ENCODE measurements at regions not wholly inside any gene's neighbourhood (a gene's known extent, or its start where the extent isn't known, plus 50 kb on each side); places are given as distances from the start of the nearest gene placed in this dataset.

DNA sequence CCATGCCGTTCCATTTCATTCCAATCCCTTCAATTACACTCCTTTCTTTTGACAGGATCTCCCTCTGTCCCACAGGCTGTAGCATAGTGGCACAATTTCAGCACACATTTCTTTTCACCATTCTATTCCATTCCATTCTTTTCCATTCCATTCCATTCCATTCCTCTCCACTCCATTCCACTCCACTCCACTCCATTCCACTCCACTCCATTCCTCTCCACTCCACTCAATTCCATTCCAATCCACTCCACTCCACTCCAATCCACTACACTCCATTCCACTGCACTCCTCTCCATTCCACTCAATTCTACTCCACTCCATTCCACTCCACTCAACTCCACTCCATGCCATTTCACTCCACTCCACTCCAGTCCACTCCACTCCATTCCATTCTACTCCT, 1495.1 kb downstream of the TSPY10 start:
- intact Hi-C loops (cut with DNase I), result no loop called here
- no peaks in the 10 kb centered on the region for H3K4me1 ChIP-seq
- H3K27me3 ChIP-seq, result no peaks in the 10 kb centered on the region
- WGBS, 2 donors, result 54% methylated on average over 1 of the region's 1 CpG; no CpG with 5 or more reads in 1 of the 2 donors
- DNase-seq, result no peak
- H3K4me3 ChIP-seq, result no peak overlapping the region
- H3K36me3 ChIP-seq, result no peaks in the 10 kb centered on the region
- peaks cover 0 to 3% (median 0%) of the 10 kb centered on the region in 3 donors for H3K9me3 ChIP-seq
- H3K27ac ChIP-seq, result no peak overlapping the region
- TF ChIP-seq, protein P1, sequence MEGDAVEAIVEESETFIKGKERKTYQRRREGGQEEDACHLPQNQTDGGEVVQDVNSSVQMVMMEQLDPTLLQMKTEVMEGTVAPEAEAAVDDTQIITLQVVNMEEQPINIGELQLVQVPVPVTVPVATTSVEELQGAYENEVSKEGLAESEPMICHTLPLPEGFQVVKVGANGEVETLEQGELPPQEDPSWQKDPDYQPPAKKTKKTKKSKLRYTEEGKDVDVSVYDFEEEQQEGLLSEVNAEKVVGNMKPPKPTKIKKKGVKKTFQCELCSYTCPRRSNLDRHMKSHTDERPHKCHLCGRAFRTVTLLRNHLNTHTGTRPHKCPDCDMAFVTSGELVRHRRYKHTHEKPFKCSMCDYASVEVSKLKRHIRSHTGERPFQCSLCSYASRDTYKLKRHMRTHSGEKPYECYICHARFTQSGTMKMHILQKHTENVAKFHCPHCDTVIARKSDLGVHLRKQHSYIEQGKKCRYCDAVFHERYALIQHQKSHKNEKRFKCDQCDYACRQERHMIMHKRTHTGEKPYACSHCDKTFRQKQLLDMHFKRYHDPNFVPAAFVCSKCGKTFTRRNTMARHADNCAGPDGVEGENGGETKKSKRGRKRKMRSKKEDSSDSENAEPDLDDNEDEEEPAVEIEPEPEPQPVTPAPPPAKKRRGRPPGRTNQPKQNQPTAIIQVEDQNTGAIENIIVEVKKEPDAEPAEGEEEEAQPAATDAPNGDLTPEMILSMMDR (IDR thresholded peaks at IDR 0.05), result no peak
- no peak for TF ChIP-seq POLR2A (IDR thresholded peaks at IDR 0.05)

DNA sequence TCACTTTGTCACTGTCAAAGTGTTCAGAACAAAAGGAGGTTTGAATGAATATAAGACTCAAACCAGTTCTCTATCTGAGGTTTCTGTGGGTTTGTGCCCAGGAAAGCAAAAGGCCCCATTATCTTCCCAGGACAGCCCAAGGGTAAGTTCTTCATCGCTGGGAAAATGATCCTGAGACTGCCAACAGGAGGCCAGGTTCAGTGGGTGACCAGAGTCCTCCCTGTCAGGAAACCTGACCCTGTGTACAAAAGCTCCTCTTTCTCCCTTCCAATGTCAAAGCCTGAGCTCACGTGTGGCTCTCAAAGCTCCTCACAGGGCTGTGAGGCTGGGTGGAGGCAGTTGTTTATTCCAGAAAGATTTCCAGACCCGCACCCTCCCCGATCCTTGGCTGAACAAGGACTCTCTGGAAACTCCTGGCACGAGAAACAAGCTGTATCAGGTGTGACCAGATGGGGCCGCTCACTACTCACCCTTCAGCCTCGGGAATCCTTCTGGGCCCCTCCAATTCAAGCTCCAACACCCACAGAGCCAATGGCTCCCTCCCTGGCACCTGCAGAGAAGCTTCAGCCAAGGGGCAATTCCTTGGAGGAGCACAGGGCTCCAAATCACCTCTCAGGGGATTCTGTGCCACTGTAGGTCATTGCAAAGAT, 1516.7 kb downstream of the TSPY10 start:
- H3K36me3 ChIP-seq, result no peaks in the 10 kb centered on the region
- H3K4me1 ChIP-seq, result no peaks in the 10 kb centered on the region
- DNase-seq, result no peak
- no peak overlapping the region for H3K4me3 ChIP-seq
- no peaks in the 10 kb centered on the region for H3K9me3 ChIP-seq
- no peak overlapping the region for H3K27ac ChIP-seq
- no peak for TF ChIP-seq POLR2A (IDR thresholded peaks at IDR 0.05)
- TF ChIP-seq, protein P1 (IDR thresholded peaks at IDR 0.05), result no peak
- no peaks in the 10 kb centered on the region for H3K27me3 ChIP-seq
- no CpG with 5 or more reads among the region's 7 CpGs for WGBS, 2 donors
- intact Hi-C loops (cut with DNase I), result no loop called here

DNA sequence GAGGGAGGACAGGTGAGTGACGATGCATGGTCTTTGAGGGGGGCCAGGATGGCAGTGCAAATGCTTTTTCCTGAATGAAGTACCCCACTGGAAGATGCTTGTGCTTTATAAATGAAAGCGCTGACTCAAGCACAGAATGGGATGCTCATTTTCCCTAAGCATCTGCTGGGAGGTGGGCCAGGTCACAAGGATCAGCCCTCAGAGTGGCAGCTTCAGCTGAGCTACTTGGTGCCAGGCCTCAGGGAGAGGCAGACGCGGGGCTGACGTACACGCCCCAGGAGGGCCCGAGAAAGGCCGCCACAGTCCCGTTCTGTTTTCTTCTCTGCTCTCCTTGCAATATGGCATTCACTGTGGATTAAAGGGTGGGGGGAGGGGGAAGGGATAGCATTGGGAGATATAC, 1535.8 kb downstream of the TSPY10 start:
- no peak overlapping the region for H3K4me3 ChIP-seq
- no peaks in the 10 kb centered on the region for H3K9me3 ChIP-seq
- TF ChIP-seq, protein P1 (IDR thresholded peaks at IDR 0.05), result no peak
- TF ChIP-seq POLR2A (IDR thresholded peaks at IDR 0.05), result no peak
- no peak for DNase-seq
- no peak overlapping the region for H3K27ac ChIP-seq
- H3K36me3 ChIP-seq, result no peaks in the 10 kb centered on the region
- WGBS, 2 donors, result 73% methylated on average over 6 of the region's 9 CpGs; no CpG with 5 or more reads in 1 of the 2 donors
- intact Hi-C loops (cut with DNase I), result no loop called here
- H3K4me1 ChIP-seq, result no peaks in the 10 kb centered on the region
- H3K27me3 ChIP-seq, result no peaks in the 10 kb centered on the region

DNA sequence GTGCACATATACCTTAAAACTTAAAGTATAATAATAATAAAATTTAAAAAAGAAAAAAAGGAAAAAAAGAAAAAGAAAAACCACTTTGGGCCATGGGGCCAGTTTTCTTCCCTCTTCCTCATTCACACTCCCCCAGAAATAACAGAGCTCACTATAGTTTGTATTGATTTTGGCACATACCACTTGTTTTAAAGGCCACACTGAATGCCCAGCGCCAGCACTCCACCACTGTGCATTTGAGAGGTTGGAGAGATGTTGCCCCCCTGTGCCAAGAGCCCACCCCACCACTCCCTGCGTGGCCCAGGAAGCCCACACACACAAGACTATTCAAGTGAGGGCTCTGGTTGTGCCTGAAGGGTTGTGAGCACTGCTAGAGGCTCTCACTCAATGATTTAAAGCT, 1536.3 kb downstream of the TSPY10 start:
- intact Hi-C loops (cut with DNase I), result no loop called here
- H3K4me1 ChIP-seq, result no peaks in the 10 kb centered on the region
- TF ChIP-seq, protein P1 (IDR thresholded peaks at IDR 0.05), result no peak
- no peak for TF ChIP-seq POLR2A (IDR thresholded peaks at IDR 0.05)
- H3K36me3 ChIP-seq, result no peaks in the 10 kb centered on the region
- no peak overlapping the region for H3K4me3 ChIP-seq
- no CpG with 5 or more reads among the region's 2 CpGs for WGBS, 2 donors
- H3K27ac ChIP-seq, result no peak overlapping the region
- DNase-seq, result no peak
- no peaks in the 10 kb centered on the region for H3K27me3 ChIP-seq
- H3K9me3 ChIP-seq, result no peaks in the 10 kb centered on the region

DNA sequence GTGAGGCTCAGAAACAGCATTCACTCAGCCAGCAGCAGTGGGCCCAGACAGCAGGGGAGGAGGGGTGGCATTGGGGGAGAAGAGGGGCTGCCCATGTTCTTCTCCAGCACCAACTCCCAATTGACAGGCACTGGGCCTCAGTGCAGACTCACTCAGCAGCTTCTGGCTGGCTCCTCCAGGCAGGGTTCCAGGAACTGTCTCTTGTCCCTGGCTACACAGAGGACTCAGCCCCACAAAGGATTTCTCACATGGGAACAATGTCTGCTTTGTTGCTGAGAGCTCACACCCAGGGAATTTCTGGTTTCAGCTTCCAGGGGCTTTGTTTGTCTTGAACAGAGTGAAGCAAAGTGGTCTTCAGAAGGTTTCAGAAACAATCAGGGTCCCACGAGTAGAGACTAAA, 1536.7 kb downstream of the TSPY10 start:
- no peak overlapping the region for H3K27ac ChIP-seq
- intact Hi-C loops (cut with DNase I), result no loop called here
- no peak for DNase-seq
- no peaks in the 10 kb centered on the region for H3K36me3 ChIP-seq
- TF ChIP-seq POLR2A (IDR thresholded peaks at IDR 0.05), result no peak
- TF ChIP-seq, protein P1 (IDR thresholded peaks at IDR 0.05), result no peak
- H3K4me1 ChIP-seq, result no peaks in the 10 kb centered on the region
- no CpG with 5 or more reads among the region's 1 CpG for WGBS, 2 donors
- no peak overlapping the region for H3K4me3 ChIP-seq
- no peaks in the 10 kb centered on the region for H3K27me3 ChIP-seq
- no peaks in the 10 kb centered on the region for H3K9me3 ChIP-seq

Data from esophagus squamous epithelium (tissue), 5 donors.